ENCODE measurements at regions not wholly inside any gene's neighbourhood (a gene's known extent, or its start where the extent isn't known, plus 50 kb on each side); places are given as distances from the start of the nearest gene placed in this dataset.

DNA sequence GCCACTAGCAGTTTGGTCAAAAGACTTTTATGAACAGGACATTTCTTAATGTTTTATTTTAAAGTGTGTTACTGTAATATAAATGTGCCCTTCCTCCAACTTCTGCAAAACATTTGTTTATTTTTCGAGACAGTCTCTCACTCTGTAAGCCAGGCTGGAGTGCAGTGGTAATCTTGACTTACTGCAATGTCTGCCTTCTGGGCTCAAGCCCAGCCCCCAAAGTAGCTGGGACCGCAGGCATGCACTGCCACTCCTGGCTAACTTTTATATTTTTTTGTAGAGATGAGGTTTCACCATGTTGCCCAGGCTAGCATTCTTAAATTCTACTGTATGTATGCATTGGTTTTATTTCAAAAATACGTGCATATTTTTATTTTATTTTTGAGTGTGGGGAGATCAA, 1201.9 kb downstream of the STIM2 start:
- H3K27me3 ChIP-seq (ENCODE audit: insufficient read depth): no peaks in the 10 kb centered on the region
- no peak; the same call in 2 of the 3 replicates for ATAC-seq
- TF ChIP-seq, protein P1, sequence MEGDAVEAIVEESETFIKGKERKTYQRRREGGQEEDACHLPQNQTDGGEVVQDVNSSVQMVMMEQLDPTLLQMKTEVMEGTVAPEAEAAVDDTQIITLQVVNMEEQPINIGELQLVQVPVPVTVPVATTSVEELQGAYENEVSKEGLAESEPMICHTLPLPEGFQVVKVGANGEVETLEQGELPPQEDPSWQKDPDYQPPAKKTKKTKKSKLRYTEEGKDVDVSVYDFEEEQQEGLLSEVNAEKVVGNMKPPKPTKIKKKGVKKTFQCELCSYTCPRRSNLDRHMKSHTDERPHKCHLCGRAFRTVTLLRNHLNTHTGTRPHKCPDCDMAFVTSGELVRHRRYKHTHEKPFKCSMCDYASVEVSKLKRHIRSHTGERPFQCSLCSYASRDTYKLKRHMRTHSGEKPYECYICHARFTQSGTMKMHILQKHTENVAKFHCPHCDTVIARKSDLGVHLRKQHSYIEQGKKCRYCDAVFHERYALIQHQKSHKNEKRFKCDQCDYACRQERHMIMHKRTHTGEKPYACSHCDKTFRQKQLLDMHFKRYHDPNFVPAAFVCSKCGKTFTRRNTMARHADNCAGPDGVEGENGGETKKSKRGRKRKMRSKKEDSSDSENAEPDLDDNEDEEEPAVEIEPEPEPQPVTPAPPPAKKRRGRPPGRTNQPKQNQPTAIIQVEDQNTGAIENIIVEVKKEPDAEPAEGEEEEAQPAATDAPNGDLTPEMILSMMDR (conservative IDR thresholded peaks at IDR 0.05; ENCODE audit: low read depth in 2 of 2): peak in 1 of 2 experiments; percentile 9; a peak in 1 of 4 replicates
- TF ChIP-seq EZH2phosphoT487 (IDR thresholded peaks at IDR 0.05; ENCODE audit: unreplicated experiment) (no peak), JUNB (IDR thresholded peaks at IDR 0.05; ENCODE audit: unreplicated experiment) (no peak)

DNA sequence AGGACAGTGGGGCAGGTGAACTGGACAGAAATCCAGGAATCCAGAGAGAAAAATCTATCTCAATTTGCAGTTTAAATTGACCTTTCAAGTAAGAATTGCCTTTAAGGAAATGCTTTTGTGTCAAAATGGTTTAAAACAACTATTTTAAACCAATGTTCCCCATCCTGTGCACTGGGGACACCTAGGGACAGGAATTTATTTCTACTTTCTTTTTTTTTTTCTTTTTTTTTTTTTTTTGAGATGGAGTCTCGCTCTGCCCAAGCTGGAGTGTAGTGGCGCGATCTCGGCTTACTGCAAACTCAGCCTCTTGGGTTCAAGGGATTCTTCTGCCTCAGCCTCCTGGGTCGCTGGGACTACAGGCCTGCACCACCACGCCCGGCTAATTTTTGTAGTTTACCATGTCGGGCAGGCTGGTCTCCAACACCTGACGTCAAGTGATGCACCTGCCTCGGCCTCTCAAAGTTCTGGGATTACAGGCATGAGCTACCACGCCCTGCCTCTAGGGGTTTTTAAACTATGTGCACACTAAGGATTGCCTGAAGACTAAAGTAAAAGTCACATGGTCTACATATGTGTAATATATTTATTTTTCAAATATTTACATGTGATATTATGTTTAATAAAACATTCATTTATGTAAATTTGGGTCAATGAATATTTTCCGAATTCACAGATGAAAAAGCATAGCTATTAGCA, 1213.4 kb downstream of the STIM2 start:
- Histone ChIP-seq H3K79me2 (replicated peaks; ENCODE audit: insufficient read depth) (no peaks in the 10 kb centered on the region), H3K9me2 (ENCODE audit: insufficient read depth) (no peaks in the 10 kb centered on the region), H3K4me1 (ENCODE audit: insufficient read depth) (no peaks in the 10 kb centered on the region), H2AFZ (peak overlapping the region; percentile 12; the same call in 1 of the 2 replicates), H4K20me1 (replicated peaks; ENCODE audit: insufficient read depth) (no peaks in the 10 kb centered on the region), H3K36me3 (ENCODE audit: insufficient read depth) (no peaks in the 10 kb centered on the region), H3K27me3 (ENCODE audit: insufficient read depth) (no peaks in the 10 kb centered on the region), H3F3A (replicated peaks; ENCODE audit: low read depth) (no peaks in the 10 kb centered on the region), H3K27ac (ENCODE audit: low read depth) (no peak overlapping the region), H3K4me3 (no peak overlapping the region), H3K4me2 (no peak overlapping the region)
- no peak overlapping the region for H3K4me3 Mint-ChIP-seq
- ATAC-seq (peak; percentile 78), DNase-seq (ENCODE audit: low spot score) (peak; percentile 58)
- peaks cover 15% of the 10 kb centered on the region; the same call in 2 of the 3 replicates for H3K36me3 Mint-ChIP-seq (ENCODE audit: low read depth)
- peaks cover 13% of the 10 kb centered on the region; the same call in 2 of the 3 replicates for H3K9me3 Mint-ChIP-seq
- H3K27me3 Mint-ChIP-seq (ENCODE audit: insufficient read depth, low read depth, poor library complexity): peaks cover 2% of the 10 kb centered on the region
- TF ChIP-seq, protein P1 (conservative IDR thresholded peaks at IDR 0.05; ENCODE audit: low read depth in 2 of 2): peak in 1 of 2 experiments; percentile 61
- TF ChIP-seq ZNF114 (CRISPR knock-in tag; IDR thresholded peaks at IDR 0.05): no peak
- H3K27ac Mint-ChIP-seq: no peak overlapping the region
- H3K4me1 Mint-ChIP-seq: no peaks in the 10 kb centered on the region

More for the DNA sequence above, 1201.9 kb downstream of the STIM2 start:
- Histone ChIP-seq H3K36me3 (ENCODE audit: insufficient read depth) (no peaks in the 10 kb centered on the region), H3F3A (replicated peaks; ENCODE audit: low read depth) (no peaks in the 10 kb centered on the region), H3K27ac (ENCODE audit: low read depth) (no peak overlapping the region), H3K4me3 (no peak overlapping the region), H3K79me2 (replicated peaks; ENCODE audit: insufficient read depth) (no peaks in the 10 kb centered on the region), H3K9me2 (ENCODE audit: insufficient read depth) (no peaks in the 10 kb centered on the region), H3K4me2 (no peak overlapping the region), H4K20me1 (replicated peaks; ENCODE audit: insufficient read depth) (no peaks in the 10 kb centered on the region), H2AFZ (no peak overlapping the region), H3K4me1 (ENCODE audit: insufficient read depth) (no peaks in the 10 kb centered on the region)
- H3K4me3 Mint-ChIP-seq: no peak overlapping the region
- no peak overlapping the region for H3K27ac Mint-ChIP-seq
- no peaks in the 10 kb centered on the region for H3K27me3 Mint-ChIP-seq (ENCODE audit: insufficient read depth, low read depth, poor library complexity)
- no peaks in the 10 kb centered on the region for H3K9me3 Mint-ChIP-seq
- DNase-seq (ENCODE audit: low spot score): peak; percentile 16
- H3K36me3 Mint-ChIP-seq (ENCODE audit: low read depth): no peaks in the 10 kb centered on the region
- no peaks in the 10 kb centered on the region for H3K4me1 Mint-ChIP-seq
